ENCODE measurements at regions not wholly inside any gene's neighbourhood (a gene's known extent, or its start where the extent isn't known, plus 50 kb on each side); places are given as distances from the start of the nearest gene placed in this dataset.

DNA sequence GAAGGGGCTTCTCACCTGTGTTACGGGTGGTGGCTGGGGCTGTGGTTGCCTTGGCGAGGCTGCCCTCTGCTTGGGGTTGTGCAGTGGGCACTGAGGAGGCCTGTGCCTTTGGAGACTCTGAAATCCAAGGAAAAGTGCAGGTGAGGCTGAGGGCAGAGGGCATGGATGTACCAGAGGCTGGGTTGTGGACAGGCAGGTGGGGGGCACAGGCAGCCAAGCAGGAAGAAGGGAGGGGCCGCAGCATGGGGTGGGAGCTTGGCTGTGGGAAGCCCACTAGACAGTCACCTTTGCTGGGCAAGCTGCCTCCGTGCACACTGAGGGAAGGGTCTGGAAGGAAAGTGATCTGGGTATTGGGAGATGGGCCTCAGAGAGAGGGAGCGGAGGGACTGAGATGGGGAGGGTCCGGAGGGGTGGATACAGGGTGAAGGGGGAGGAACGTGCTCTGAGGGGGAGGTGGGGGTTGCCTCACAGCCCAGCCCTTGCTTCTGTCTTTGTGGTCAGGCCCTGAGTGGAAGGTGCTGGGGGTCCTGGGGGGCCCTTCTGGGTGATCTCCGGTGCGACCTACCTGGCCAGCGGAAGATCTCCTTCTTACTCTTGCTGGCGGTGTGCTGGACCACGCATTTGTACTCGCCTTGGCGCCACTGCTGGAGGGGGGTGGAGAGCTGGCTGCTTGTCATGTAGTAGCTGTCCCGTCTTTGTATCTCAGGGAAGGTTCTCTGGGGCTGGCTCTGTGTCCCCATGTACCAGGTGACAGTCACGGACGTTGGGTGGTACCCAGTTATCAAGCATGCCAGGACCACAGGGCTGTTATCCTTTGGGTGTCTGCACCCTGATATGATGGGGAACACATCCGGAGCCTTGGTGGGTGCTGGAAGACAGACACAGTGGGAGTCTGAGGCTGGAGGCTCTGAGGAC lies 318.7 kb downstream of the TMEM121 start:
- TF ChIP-seq ZNF274 (IDR thresholded peaks at IDR 0.05; ENCODE audit: low read depth, low read length) (no peak), YY1 (IDR thresholded peaks at IDR 0.05; ENCODE audit: insufficient read depth, insufficient read length) (no peak), SUZ12 (IDR thresholded peaks at IDR 0.05; ENCODE audit: extremely low read depth, insufficient read depth, insufficient read length) (no peak)

Measured in NT2/D1 (cell line).